Muscle of arm (tissue), 1 donor: ENCODE measurements at regions not wholly inside any gene's neighbourhood (a gene's known extent, or its start where the extent isn't known, plus 50 kb on each side); places are given as distances from the start of the nearest gene placed in this dataset.

ENCODE experiments used
- DNase-seq: peaks from one replicate; pipeline ENCODE4 v3.0.0-alpha.2; 2013

DNA sequence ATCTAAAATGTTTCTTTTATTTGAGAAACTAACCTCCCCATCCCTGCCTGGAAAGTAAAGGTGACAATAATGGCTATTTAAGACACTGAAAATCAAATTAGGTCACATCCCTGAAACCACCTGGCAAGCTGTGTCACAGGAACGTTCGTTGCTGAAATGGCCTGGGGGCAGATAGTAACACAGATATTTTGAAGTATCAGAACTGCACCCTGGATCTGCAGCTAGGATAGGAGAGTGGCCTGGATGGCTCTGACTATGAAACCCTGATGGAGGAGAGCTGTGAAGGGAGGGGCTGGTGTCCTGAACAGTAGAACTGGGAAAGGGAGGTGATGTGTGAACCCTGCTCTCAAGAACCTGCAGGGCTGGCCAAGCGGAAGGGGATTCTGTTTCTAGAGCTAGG is 648.3 kb upstream of the CFAP20DC start:
- DNase-seq: no peak

DNA sequence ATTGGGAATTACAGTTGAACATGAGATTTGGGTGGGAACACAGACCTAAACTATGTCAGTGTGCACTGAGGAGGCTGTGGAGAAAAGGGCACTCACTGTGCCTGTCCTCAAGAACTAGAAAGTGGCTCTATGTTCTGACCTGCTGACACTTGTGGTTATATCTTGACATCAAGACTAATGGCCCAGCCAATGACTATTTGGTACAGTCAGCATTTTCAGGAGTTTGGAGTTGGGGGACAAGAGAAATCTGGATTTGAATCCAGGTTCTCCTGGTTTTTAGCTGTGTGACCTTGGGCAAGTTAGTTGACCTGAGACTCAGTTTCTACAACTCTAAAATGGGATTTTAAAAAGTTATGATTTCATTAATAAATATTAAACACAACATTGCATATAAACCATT is 647.0 kb upstream of the CFAP20DC start:
- DNase-seq: no peak

DNA sequence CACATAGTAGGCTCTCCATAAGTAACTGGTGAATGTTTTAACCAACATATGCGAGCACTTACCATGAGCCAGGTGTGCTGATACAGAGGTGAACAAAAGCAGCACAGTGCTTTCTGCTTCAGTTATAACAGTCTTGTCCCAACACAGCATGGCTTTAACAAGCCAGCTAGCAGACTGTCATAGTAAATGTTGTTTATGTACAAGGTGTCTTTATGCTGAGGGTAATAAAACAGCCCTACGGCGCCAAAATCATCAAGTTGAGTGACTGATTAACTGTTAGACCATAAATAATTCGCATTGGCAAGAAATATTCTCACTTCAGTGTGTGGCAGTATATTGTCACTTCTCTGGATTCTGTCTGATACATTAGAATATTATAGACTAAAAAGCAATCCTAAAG is 646.0 kb upstream of the CFAP20DC start:
- no peak for DNase-seq

DNA sequence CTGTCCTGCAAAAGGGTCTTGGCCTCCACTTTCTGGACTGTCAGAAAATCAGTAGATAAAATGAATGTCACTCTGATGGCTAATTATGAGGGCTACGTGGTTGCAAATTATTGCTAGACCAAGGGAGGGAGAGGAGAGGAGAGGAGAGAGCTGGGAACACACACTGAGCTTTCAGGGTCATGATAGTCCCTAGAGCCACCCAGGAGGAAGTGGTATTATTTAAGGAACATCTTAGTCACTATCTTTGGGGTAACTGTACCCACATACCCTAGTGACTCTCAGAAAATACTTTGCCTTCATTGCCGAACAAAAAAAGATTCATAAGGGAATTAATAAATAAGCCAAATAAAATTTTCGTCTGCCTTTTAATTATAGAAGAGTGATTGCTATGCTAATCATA is 642.3 kb upstream of the CFAP20DC start:
- no peak for DNase-seq

DNA sequence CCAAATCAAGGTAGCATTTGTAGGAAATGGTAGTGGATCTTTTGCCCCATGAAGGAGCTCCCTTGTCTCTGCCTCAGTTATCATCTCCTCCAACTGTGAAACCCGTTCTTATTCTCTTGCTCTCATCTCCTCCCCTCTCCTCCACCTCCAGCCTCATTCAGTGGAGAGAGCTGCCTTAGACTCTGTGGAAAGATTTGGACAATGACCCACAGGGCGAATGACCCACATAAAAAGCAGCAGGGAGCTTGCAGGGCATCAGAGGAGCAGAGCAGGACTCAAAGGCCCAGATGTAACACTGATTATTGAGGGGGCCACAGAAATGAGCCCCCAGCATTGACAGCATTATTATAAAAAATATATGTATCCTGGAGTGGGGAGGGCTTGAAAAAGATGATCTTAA is 641.1 kb upstream of the CFAP20DC start:
- no peak for DNase-seq

DNA sequence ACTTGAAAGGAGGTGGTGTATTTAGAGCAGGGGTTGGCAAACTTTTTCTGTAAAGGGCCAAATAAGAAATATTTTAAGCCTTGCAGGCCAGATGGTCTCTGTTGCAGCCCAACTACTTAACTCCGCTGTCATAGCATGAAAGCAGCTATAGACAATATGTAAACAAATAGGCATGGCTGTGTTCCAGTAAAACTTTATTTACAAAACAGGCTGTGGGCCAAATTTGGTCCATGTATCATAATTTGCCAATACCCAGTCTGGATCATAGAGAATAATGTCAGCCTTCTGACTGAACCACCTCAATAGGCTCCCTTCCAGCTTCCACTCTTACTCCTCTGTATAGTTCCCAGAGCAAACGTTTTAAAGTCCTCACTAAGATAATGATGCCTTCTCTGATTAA is 638.8 kb upstream of the CFAP20DC start:
- DNase-seq: no peak

DNA sequence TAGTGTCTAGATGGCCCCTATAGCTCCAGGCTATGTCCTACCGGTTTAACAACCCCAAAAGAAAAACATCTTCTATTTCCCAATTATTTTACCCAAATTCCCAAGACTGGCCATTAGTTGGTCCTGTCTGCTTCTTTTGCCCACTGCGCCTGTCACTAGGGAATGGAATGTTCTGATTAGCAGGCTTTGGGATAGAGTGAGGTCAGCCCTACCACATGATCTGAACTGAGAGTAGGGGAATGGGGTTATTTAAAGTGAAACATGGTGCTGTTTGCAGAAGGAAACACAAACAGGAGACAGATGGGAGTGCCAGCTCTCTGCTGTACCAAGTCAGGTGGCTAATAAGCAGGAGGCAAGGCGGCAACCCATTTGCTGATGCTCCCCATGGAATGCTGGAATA is 635.6 kb upstream of the CFAP20DC start:
- DNase-seq: no peak

DNA sequence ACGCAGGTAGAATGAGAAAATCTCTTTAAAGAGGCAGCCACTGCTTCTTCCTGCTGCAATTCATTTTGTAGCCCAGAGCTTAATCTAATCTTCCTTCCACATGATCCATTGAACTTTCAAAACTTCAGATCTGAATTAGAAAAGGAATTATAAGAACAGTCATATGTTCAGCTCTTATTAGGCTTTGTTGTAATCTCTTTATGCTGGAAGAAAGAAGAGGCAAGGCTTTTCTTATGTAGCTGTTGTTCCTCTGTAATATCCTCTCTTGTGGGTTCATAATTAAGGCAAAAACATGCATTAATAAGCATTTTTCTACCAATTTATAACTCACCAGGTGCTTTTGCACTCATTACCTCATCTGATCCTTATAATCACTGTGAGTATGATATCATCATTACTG is 634.9 kb upstream of the CFAP20DC start:
- DNase-seq: no peak

DNA sequence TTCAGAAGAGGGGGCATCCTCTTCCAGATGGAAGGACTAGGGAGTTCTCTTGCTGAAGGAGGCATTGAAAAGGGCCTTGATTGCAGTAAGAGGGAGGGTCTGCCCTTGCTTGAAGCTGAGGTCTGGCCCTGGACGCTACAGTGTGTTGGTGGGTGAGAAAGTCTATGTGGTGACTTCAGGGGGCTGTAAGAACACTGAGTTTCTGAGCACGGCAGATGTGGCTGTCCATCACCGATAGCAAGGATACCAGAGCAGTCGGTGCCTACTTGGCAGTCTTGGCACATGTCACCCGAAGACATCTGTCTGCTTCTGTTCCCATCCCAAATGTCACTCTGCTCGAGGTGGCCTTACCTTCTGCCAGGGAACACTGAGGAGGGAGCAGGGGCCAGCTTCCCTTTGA is 631.1 kb upstream of the CFAP20DC start:
- DNase-seq: no peak

DNA sequence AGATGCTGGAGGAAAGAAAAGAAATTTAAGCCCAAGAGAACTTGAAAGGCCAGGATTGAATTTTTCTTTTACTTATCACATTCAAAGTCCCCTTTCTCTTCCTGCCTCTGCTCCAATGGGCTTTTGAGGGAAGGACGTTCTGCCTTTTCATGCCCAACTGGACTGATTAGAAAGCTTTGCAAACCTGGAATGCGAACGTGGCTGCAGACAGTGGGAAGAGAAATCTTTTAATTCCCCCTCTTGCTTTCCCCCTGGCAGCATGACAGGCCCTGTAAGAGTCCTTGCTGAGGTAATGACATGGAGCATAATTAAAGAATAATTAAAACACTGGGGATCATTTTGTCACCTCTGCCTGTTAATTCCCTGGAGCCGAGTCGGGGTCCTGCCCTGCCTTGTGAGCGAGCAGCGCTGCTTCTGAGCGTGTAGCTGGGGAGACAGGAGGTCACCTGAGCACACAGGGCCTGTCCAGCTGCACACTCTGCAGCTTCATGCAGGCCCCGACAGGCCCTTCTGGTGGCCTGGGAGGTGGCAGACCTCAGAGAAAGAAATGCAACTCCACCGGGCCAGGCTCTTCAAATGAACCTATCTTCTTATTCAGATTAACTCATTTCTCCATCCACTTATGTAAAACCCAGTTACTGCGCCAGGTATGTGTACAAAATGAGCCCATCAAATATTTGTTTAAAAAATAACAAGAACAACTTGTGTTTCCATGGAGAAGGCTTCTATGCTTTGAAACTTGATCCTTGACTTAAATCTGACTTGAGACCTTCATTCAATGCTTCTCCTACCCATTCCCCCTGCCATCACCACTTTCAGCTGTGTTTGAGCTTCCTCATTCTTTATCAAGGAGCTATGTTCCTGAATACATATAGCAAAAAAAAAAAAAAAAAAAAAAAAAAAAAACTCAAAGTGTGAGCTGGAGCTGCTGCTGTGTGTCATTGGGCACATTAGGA is 628.2 kb upstream of the CFAP20DC start:
- no peak for DNase-seq

DNA sequence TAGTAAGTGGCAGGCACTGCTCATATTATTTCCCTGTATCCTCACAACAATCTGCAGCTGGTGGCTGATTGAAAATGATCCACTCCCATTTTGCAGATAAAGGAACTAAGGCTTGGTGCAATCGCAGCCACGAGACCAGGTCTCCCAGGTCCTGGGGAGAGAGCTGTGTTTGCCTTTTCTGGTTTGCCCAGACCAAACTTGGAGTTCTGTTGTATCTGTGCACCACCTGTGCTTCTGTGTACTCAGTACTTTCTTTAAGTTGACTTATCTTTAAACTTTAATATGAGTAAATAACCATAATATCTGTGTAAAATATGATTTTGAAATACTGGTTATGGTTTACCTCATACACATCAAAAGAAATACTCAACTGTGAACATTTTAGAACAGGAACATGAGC is 625.7 kb upstream of the CFAP20DC start:
- no peak for DNase-seq

DNA sequence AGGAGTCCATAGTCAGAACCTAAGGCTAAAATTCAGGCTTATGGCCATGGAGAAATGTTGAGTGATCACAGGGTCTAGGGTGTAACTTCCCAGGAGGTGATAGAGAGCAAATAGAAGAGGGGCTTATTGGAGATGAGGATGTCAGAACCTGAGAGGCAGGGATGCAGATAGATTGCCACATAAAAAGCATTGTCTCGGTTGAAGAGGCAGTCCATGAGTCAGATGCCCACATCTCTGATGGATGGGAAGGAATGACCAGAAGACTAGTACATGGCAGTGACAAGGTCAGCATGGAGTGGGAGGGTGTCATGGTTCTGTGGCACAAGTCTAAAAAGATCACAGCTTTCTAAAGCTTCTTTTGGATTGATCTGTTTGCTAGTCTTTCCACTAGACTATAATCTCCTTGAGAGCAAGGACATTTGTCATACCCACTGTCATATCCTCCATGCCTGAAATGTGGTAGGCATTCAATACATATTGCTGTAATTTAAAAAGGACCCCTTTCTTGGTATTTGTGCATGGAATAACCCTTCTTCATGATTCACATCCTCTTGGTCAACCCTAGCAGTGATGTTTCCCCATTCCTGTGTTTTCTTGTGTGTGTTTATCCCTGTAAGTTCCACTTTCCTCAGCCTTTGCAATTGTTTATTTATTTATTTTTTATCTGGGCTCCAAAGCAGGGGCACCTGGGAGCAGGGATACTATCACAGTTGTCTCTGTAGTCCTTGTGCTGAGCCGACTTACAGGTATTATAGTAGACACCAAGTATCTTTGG is 613.4 kb upstream of the CFAP20DC start:
- DNase-seq: no peak

DNA sequence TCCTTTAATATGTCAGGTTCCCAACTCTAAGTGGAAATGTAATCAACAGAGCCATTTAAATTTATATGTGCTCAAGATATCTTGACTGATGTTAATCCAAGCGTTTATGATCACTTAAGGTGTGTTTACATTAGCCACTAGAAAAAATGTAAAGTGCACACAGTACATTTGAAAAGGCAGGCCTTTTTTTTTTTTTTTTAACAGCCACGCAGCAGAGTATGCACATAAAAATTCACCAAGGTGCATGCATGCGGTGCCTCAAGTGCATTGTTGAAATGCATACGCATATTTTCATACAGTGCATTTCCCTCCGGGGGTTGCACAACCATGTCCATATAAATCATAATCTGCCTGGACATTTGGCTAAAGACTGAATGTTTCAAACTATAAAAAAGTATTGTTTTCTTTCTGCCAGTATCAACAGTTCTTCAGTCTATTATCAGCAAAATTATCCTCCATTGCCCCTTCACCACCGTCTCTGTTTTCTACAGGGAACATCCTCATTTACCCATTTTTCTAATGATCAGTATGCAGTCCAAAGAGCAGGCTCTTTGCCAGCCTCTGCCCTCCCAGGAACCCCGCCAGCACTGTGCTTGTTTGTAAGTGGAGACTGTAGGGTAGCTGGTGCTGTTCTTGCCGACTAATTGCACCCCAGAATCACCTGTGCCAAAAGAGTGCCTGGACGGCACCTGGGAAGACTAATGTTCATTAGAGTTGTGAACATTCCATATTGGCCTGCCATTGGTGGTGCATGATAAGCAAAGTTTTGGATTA is 611.2 kb upstream of the CFAP20DC start:
- no peak for DNase-seq

DNA sequence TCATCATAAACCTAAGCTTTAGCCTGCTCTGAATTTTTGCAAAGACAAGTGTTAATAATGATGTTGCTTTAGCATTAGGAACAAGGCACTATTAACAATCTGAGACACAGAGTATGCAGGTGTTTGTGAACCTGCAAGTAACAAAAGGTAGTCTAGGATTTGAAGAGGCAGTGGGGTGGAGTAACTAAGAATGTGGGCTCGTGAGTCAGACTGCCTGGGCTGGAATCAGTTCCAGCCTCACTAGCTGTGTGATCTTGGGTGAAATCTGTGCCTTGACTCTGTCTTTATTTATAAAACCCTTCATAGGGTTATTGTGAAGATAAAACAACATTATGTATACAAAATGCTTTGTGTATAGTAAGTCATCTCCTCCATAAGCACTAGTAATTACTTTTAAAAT is 610.6 kb upstream of the CFAP20DC start:
- no peak for DNase-seq

DNA sequence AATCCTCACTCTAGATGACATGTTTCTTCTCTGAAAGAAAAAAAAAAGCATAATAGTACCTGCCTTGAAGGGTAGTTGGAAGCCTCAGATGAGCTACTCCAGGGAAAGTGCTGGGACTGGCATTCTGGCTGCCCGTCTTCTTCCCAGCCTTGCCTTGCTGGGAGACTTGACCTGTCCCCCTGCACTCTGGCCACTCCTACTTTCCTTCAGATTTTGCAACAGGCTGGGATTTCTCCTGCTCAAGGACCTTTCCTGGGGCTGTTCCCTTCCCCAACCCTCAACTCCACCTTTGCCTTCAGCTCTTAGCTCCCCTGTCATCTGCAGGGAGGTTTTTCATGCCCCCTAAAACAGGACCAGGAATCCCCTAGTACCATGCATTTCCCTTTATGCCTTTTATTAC is 609.9 kb upstream of the CFAP20DC start:
- DNase-seq: no peak

DNA sequence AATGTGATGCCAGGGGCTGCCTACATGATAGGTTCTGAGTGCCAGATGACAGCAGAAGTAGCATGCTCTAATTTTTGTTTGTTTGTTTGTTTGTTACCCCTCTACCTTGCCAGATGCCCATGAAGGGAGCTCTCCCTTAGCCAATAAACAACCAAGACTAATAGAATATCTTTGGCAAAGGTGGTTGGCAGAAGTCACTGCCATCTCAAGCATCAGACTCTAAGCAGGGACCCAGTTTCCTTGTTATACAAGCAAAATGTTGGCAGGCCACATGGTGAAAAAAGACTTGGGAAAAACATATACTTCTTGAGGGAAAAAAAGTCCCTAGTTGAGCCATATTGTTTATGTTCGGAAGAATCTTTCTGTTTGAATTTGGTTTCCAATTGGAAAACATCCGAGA is 609.0 kb upstream of the CFAP20DC start:
- no peak for DNase-seq

DNA sequence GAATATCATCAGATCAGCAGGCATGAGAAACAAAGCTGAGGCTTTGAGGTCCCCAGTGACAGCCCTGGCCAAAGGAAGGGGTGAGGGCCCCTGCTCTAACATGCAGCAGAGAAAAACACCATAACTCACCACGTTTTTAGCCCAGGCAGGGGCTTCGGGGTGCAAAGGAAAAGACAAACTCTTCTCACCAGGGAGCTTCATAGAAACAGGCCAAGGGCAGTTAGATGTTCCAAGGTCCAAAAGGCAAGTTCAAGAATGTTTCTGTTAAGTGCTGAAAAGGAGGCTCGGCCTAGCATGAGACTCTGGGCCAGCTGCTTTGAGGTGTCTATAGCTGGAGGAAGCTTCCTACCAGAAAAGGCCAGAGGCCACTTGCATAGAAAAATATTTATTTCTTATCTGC is 608.4 kb upstream of the CFAP20DC start:
- no peak for DNase-seq

DNA sequence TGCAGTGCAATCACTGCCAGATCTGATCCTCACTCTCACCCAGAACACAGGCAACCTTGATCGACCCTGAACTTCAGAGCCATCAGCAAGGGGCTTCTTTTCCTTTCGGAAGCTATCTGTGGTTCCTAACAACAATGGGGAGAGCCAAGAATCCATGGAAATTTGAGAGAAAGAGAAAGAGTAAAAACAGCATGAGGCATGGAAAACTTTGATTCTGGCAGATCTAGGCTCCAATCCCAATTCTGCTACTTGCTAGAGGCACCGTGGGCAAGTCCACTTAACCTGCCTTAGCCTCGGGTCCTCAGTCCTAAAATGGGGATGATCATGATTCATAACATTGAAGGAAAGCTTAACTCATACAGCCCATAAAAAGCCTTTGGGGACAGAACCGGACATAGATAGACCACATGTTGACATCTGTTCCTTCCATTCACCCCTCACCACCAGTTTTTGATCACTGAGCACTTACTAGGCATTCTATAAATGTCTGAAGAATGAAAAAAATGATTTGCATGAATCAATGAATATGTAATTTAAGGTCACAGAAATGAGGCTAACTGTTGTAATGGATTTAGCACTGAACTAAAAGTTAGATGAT is 605.7 kb upstream of the CFAP20DC start:
- no peak for DNase-seq

DNA sequence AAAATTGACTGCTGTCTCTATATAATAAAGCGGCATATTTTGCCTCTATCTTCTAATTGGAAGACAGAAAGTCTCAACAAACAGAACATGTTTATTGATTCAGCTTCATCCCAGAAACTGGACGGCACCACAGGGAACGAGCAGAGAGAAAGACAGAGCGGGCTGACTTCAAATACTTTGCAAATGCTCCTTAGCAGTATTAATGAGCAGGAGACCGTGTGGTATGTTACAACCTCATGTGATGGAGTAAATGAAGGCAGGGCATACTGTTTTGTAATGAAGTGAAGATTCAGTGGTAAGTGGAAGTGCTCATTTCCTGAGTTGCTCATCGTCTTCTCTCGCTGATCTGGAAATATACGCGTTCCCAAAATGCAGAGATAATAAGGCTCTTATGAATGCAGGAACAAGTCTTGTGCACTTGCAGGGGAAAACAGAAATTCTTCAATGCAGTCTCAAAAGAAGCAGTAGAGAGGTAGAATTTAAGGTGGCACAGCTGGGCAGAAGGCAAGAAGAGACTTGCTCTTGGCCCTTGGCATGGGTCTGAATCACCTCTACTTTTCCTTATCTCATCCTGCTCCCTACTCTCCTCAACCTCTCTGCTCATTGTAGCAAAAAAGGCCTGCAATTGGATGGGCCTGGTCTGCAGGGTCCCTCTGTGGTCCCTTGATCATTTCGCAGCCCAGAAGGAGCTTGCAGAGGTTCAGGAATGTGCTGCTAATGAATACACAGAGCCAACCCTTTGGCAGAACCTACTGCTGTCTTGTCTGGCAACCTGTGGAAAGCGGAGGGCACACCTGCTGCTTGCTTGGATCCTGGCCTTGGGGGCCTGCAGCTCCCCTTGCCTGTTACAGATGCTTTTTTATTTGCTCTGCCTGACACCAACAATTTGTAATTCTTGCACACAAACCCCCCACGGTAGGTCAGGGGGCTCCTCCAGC is 604.9 kb upstream of the CFAP20DC start:
- no peak for DNase-seq

DNA sequence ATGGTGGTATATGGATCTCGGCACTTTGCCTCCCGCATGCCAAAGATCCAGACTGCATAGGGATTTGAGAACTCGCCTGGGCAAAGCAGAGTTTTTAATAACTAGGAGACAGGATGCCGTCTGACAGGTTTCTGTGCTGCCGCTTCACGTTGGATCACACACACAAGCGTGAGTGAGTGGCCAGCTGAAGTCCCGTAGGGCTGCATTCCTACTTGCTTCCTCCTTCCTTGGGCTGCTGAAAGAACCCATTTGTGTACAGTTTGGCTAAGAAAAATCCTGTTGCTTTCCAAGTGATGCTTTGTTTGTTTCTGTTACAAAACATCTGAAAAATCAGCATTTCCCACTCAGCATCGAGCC is 604.3 kb upstream of the CFAP20DC start:
- peak; percentile 87 for DNase-seq
